Fibroblast of lung (primary cell): ENCODE measurements at regions not wholly inside any gene's neighbourhood (a gene's known extent, or its start where the extent isn't known, plus 50 kb on each side); places are given as distances from the start of the nearest gene placed in this dataset.

ENCODE experiments used
- CTCF ChIP-seq, 2 donors: IDR thresholded peaks in 1 of 2; conservative IDR thresholded peaks in 1 of 2; 1 replicate in 1 of 2; 2 replicates in 1 of 2; pipeline ENCODE4 v1.5.1; 2011 to 2012; ENCODE audit warnings: low read length in 2 of 2, control low read depth in 1 of 2, inconsistent platforms in 1 of 2, low read depth in 1 of 2, mild to moderate bottlenecking in 1 of 2
- EZH2 ChIP-seq: IDR thresholded peaks from 2 replicates; pipeline ENCODE4 v1.5.1; 2012; ENCODE audit warnings: low read length, control low read depth, mild to moderate bottlenecking; ENCODE audit errors: missing control alignments

GRCh38 chr2:188003800-188004199 is 287.9 kb upstream of the GULP1 start:
- TF ChIP-seq CTCF (conservative IDR thresholded peaks at IDR 0.05 in 1 of 2, IDR thresholded peaks at IDR 0.05 in 1 of 2; ENCODE audit: low read depth in 1 of 2, low read length in 2 of 2) (no peak), EZH2 (no peak)
